Fibroblast of the aortic adventitia (primary cell): ENCODE measurements at regions not wholly inside any gene's neighbourhood (a gene's known extent, or its start where the extent isn't known, plus 50 kb on each side); places are given as distances from the start of the nearest gene placed in this dataset.

Source experiments
- DNase-seq: peaks from one replicate; pipeline ENCODE4 v3.0.0-alpha.2; 2010; ENCODE audit warnings: low read depth
- H3K4me3 ChIP-seq: 2 replicates; pipeline ENCODE4 v1.5.1; 2011; ENCODE audit warnings: low read depth, mild to moderate bottlenecking, control low read depth, low read length, moderate library complexity
- TF ChIP-seq, protein P1 (sequence below): IDR thresholded peaks from 2 replicates; pipeline ENCODE4 v1.5.1; 2011; ENCODE audit warnings: mild to moderate bottlenecking, low read length, control low read depth, inconsistent platforms; ENCODE audit not compliant: insufficient read depth

DNA sequence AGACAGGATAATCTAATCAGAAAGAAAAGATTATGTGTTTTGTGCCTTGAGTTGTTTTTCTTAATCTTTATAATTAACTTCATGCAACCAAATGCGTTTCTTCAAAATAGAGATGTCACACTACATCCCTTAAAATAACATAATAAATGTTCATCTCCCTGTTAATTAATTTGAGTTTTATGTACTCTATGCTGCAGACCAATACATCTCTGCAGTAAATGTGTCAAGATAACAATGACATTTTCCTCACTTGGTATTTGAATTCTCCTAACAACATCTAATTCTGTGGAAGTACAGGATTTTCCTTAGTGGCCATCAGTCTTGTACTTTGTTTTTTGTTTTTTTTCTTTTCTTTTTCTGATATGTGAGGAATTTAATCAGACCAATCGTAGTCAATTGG, 279.2 kb upstream of the TYRP1 start:
- TF ChIP-seq, protein P1, sequence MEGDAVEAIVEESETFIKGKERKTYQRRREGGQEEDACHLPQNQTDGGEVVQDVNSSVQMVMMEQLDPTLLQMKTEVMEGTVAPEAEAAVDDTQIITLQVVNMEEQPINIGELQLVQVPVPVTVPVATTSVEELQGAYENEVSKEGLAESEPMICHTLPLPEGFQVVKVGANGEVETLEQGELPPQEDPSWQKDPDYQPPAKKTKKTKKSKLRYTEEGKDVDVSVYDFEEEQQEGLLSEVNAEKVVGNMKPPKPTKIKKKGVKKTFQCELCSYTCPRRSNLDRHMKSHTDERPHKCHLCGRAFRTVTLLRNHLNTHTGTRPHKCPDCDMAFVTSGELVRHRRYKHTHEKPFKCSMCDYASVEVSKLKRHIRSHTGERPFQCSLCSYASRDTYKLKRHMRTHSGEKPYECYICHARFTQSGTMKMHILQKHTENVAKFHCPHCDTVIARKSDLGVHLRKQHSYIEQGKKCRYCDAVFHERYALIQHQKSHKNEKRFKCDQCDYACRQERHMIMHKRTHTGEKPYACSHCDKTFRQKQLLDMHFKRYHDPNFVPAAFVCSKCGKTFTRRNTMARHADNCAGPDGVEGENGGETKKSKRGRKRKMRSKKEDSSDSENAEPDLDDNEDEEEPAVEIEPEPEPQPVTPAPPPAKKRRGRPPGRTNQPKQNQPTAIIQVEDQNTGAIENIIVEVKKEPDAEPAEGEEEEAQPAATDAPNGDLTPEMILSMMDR = no peak
- DNase-seq = no peak
- no peak overlapping the region for H3K4me3 ChIP-seq

DNA sequence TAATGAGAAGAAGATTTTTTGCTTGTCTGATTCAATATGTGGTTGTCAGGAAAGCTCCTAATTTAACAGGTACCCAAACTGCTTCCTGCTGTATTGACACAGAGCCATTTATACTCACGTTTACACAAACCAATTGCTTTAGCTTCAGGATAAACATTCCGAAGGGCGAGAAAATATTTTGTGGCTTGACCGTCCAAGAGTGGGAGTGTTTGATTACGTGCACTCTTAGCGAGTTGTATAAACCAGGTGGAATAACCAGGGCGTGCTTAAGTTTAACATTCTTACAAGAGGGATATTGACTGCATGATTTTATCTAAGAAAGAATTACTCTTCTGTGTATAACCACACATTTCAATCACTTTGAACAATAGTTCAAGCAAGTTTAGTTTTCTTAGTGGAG, 278.7 kb upstream of the TYRP1 start:
- TF ChIP-seq, protein P1 = no peak
- DNase-seq = no peak
- no peak overlapping the region for H3K4me3 ChIP-seq

DNA sequence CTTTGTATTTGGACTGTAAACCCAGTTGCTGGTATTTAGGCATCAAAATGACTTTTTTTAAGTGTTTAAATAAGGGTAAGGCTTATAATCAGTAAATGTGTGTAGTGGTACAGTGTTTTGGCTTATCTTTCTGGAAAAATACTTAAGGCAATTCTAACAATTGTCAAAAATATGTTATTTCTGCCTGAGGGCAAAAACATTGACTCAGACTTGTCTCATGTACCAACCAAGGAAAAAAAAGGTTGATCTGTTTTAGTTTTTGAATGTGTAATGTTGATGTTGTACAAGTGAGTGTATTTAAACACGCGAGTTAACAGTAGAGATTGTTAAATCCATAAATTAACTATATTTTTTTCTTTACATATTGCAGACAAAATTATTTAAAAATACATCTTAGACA, 277.8 kb upstream of the TYRP1 start:
- no peak overlapping the region for H3K4me3 ChIP-seq
- peak; percentile 25 for DNase-seq

DNA sequence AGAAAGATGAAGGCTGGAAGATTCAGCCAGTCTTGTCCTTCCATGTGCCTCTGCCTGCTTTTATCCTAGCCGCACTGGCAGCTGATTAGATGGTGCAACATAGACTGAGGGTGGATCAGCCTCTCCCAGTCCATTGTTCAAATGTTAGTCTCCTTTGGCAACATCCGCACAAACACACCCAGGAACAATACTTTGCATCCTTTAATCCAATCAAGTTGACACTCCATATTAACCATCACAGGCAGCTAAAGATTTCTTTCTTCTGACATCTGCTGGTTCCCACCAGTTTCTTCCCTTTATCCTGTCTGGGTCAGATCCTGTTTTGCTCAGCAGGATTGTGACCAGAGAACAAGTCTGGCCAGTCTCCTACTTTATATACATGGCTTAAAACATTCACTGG, 276.5 kb upstream of the TYRP1 start:
- TF ChIP-seq, protein P1 = no peak
- no peak for DNase-seq
- no peak overlapping the region for H3K4me3 ChIP-seq

More for the DNA sequence above, 277.8 kb upstream of the TYRP1 start:
- TF ChIP-seq, protein P1 = no peak

DNA sequence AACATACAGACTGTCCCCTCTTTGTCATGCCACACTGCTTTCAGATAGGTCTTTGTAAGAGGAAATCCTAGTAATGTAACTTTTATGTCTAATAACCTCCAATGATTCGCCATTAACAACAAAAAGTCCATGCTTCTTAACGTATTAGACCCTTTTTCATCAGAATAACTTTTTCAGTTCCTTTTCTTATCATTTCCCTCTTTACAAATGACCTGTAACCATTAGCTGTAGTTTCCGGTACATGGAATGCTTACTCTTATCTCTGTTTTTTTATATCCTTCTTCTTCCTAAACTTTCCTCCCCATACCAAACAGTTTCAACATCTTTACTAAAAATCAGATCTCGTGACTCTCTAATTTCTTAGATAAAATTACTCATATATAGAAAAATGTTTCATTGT, 268.9 kb upstream of the TYRP1 start:
- TF ChIP-seq, protein P1 = no peak
- no peak for DNase-seq
- H3K4me3 ChIP-seq = no peak overlapping the region

DNA sequence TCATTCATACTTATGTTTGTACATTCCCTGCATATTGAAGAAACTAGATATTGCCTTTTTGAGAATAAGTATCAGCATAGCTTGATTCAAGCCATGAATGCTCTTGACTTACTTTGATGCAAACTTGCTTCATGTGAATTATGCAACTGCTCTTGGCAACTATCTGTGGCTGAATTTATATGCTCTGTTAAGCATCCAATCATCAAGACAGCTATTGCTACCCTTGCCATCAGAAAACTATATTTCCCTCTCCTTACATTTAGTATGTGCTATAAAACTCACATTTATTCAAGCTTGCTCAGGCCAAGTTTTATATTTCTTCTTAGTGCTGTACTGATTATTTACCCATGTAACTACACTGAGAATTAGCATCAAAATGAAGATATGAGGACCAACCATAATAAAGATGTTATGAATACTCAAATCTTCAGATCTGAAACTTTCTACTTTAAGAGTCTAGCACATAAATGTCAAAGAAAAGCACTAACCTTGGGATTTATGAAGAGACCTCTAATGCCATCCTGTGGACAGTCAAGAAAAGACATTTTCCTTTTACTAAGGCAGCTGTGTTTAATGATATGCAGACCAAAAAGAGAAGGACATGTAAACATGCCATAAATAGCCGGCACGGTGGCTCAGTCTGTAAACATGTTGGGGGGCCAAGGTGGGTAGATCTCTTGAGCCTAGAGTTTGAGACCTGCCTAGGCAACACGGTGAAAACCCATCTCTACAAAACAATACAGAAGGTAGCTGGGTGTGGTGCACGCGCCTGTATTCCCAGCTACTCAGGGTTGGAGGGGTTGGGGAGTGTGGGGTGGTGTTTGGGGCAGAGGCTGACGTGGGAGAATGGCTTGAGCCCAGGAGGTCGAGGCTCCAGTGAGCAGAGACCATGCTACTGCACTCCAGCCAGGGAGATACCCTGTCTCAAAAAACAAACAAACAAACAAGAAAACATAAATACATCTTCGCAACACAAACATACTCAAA, 267.0 kb upstream of the TYRP1 start:
- H3K4me3 ChIP-seq = no peak overlapping the region
- TF ChIP-seq, protein P1 = peak; percentile 2
- DNase-seq = peak; percentile 22
